ENCODE measurements at regions not wholly inside any gene's neighbourhood (a gene's known extent, or its start where the extent isn't known, plus 50 kb on each side); places are given as distances from the start of the nearest gene placed in this dataset.

GRCh38 chr12:119247720-119248043, 69.0 kb downstream of the HSPB8 start:
- Histone ChIP-seq H3K4me2 (ENCODE audit: low read length) (no peak overlapping the region), H3K36me3 (ENCODE audit: insufficient read depth, low read length) (no peaks in the 10 kb centered on the region), H4K20me1 (ENCODE audit: insufficient read depth) (no peaks in the 10 kb centered on the region), H3K27me3 (ENCODE audit: insufficient read depth, low read depth, low read length) (no peaks in the 10 kb centered on the region), H3K9me3 (ENCODE audit: low read length) (no peaks in the 10 kb centered on the region), H3K9ac (ENCODE audit: low read length) (no peak overlapping the region), H2AFZ (ENCODE audit: low read depth, low read length) (no peak overlapping the region), H3K9me2 (ENCODE audit: insufficient read depth, low read length) (no peaks in the 10 kb centered on the region), H3F3A (ENCODE audit: insufficient read depth, low read length, poor library complexity, severe bottlenecking) (no peaks in the 10 kb centered on the region), H3K4me3 (ENCODE audit: low read length) (no peak overlapping the region), H3K79me2 (replicated peaks; ENCODE audit: insufficient read depth, low read length) (no peaks in the 10 kb centered on the region), H3K27ac (ENCODE audit: low read length) (no peak overlapping the region)
- TF ChIP-seq RAD21 (conservative IDR thresholded peaks at IDR 0.05) (no peak), EP300 (conservative IDR thresholded peaks at IDR 0.05; ENCODE audit: poor library complexity, severe bottlenecking) (no peak), EZH2 (IDR thresholded peaks at IDR 0.05; ENCODE audit: borderline replicate concordance, insufficient read depth, low read length, poor library complexity, severe bottlenecking) (no peak), TAF1 (IDR thresholded peaks at IDR 0.05; ENCODE audit: low read depth) (no peak), POLR2AphosphoS5 (IDR thresholded peaks at IDR 0.05) (no peak), SMC3 (conservative IDR thresholded peaks at IDR 0.05; ENCODE audit: poor library complexity) (no peak)
- TF ChIP-seq, protein P1, sequence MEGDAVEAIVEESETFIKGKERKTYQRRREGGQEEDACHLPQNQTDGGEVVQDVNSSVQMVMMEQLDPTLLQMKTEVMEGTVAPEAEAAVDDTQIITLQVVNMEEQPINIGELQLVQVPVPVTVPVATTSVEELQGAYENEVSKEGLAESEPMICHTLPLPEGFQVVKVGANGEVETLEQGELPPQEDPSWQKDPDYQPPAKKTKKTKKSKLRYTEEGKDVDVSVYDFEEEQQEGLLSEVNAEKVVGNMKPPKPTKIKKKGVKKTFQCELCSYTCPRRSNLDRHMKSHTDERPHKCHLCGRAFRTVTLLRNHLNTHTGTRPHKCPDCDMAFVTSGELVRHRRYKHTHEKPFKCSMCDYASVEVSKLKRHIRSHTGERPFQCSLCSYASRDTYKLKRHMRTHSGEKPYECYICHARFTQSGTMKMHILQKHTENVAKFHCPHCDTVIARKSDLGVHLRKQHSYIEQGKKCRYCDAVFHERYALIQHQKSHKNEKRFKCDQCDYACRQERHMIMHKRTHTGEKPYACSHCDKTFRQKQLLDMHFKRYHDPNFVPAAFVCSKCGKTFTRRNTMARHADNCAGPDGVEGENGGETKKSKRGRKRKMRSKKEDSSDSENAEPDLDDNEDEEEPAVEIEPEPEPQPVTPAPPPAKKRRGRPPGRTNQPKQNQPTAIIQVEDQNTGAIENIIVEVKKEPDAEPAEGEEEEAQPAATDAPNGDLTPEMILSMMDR (IDR thresholded peaks at IDR 0.05; ENCODE audit: poor library complexity, severe bottlenecking) = no peak

DNA sequence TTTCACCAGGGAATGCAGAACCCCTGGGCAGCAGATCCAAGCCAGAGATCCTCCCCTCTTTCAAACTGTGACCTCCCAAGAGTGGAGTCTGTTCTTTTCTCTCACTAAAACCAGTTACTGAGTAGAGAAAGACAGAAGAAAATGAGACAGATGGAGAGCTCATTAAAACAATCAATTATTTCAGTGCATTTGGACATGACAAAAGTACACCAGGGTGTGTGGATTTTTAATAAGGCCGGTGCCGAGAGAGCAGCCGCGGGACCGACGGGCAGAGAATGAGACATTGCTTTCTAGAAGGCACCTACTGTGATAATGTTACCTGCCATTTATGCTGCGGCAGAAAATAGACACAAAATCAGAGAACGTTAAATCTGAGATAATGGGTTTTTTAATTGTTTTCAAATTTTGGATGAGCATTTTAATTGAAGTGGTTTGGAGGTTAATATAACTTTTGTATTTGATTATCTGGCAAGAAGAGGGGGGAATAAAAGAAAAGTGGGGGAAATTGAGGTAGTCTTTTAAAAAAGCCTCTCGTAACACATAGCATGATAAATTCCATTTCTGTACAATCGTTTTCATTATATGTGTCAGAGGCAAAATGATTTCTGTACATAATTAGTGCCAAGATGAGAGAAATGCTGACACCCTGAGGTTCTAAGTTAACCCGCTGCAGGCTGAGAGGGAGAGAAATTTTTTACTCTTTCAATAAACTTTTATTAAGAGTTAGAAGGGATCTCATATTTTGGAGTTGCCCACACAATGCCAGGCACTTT, 70.8 kb downstream of the HSPB8 start:
- peak overlapping the region; percentile 23 for H3K27ac ChIP-seq (ENCODE audit: low read length)
- no peaks in the 10 kb centered on the region for H3K79me2 ChIP-seq (replicated peaks; ENCODE audit: insufficient read depth, low read length)
- peak overlapping the region; percentile 7 for H3K4me2 ChIP-seq (ENCODE audit: low read length)
- H3K9ac ChIP-seq (ENCODE audit: low read length) = peak overlapping the region; percentile 24
- no peaks in the 10 kb centered on the region for H3K36me3 ChIP-seq (ENCODE audit: insufficient read depth, low read length)
- H2AFZ ChIP-seq (ENCODE audit: low read depth, low read length) = no peak overlapping the region
- H3K9me3 ChIP-seq (ENCODE audit: low read length) = no peaks in the 10 kb centered on the region
- H4K20me1 ChIP-seq (ENCODE audit: insufficient read depth) = no peaks in the 10 kb centered on the region
- H3F3A ChIP-seq (ENCODE audit: insufficient read depth, low read length, poor library complexity, severe bottlenecking) = no peaks in the 10 kb centered on the region
- no peaks in the 10 kb centered on the region for H3K9me2 ChIP-seq (ENCODE audit: insufficient read depth, low read length)
- H3K4me3 ChIP-seq (ENCODE audit: low read length) = peak overlapping the region; percentile 42
- no peaks in the 10 kb centered on the region for H3K27me3 ChIP-seq (ENCODE audit: insufficient read depth, low read depth, low read length)
- no peak for TF ChIP-seq TAF1 (IDR thresholded peaks at IDR 0.05; ENCODE audit: low read depth)
- no peak for TF ChIP-seq SMC3 (conservative IDR thresholded peaks at IDR 0.05; ENCODE audit: poor library complexity)
- TF ChIP-seq EP300 (conservative IDR thresholded peaks at IDR 0.05; ENCODE audit: poor library complexity, severe bottlenecking) = peak; percentile 12
- TF ChIP-seq RAD21 (conservative IDR thresholded peaks at IDR 0.05) = peak; percentile 38

DNA sequence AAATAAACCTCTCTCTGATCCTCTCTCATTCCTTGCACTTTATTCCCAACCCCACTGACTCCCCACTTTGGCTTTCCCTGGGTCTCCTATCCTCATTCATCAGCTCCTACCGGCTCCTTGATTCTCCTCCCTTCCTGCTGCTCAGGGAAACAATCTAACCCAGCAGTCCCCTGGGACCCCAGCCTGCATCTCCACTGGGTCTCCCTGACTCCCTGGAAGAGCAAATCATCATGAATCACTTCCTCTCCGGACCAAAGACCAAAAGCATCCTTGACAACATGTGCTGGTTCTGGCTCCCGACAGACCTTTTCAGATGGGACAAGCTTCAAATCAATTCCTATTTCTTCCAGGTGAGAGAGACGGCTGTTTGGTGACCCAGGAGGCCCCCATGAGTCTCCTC, 76.6 kb downstream of the HSPB8 start:
- H3K36me3 ChIP-seq (ENCODE audit: insufficient read depth, low read length) = no peaks in the 10 kb centered on the region
- TF ChIP-seq, protein P1 (IDR thresholded peaks at IDR 0.05; ENCODE audit: poor library complexity, severe bottlenecking) = no peak
- TF ChIP-seq EZH2 (IDR thresholded peaks at IDR 0.05; ENCODE audit: borderline replicate concordance, insufficient read depth, low read length, poor library complexity, severe bottlenecking) (no peak), TAF1 (IDR thresholded peaks at IDR 0.05; ENCODE audit: low read depth) (no peak), RAD21 (conservative IDR thresholded peaks at IDR 0.05) (no peak), SMC3 (conservative IDR thresholded peaks at IDR 0.05; ENCODE audit: poor library complexity) (no peak), REST (IDR thresholded peaks at IDR 0.05; ENCODE audit: borderline replicate concordance) (no peak), MXI1 (conservative IDR thresholded peaks at IDR 0.05; ENCODE audit: poor library complexity, severe bottlenecking) (no peak), EP300 (conservative IDR thresholded peaks at IDR 0.05; ENCODE audit: poor library complexity, severe bottlenecking) (no peak), POLR2AphosphoS5 (IDR thresholded peaks at IDR 0.05) (no peak)
- no peaks in the 10 kb centered on the region for H3K9me3 ChIP-seq (ENCODE audit: low read length)
- no peak overlapping the region for H2AFZ ChIP-seq (ENCODE audit: low read depth, low read length)
- no peaks in the 10 kb centered on the region for H3F3A ChIP-seq (ENCODE audit: insufficient read depth, low read length, poor library complexity, severe bottlenecking)
- no peaks in the 10 kb centered on the region for H4K20me1 ChIP-seq (ENCODE audit: insufficient read depth)
- no peaks in the 10 kb centered on the region for H3K27me3 ChIP-seq (ENCODE audit: insufficient read depth, low read depth, low read length)
- H3K9ac ChIP-seq (ENCODE audit: low read length) = no peak overlapping the region
- no peak overlapping the region for H3K27ac ChIP-seq (ENCODE audit: low read length)
- no peak overlapping the region for H3K4me3 ChIP-seq (ENCODE audit: low read length)
- H3K4me2 ChIP-seq (ENCODE audit: low read length) = no peak overlapping the region
- H3K79me2 ChIP-seq (replicated peaks; ENCODE audit: insufficient read depth, low read length) = no peaks in the 10 kb centered on the region
- H3K9me2 ChIP-seq (ENCODE audit: insufficient read depth, low read length) = no peaks in the 10 kb centered on the region

Data from neural cell (in vitro differentiated cells).